Limb (tissue), 2 donors: ENCODE measurements at regions not wholly inside any gene's neighbourhood (a gene's known extent, or its start where the extent isn't known, plus 50 kb on each side); places are given as distances from the start of the nearest gene placed in this dataset.
"Not testable (repeated sequence)": the region's sequence is repeated elsewhere in the genome, so short reads cannot be mapped to it uniquely, and the experiment has no call there.

Source experiments
- DNase-seq, 2 donors: peaks; one replicate each; pipeline ENCODE4 v3.0.0-alpha.2; 2016; ENCODE audit errors: extremely low spot score in 2 of 2

GRCh38 chr2:147026664-147027295 is 818.0 kb upstream of the ACVR2A start:
- DNase-seq, result no peak

- no peak for DNase-seq
Observed at GRCh38 chr2:147025646-147026585, 818.9 kb upstream of the ACVR2A start.

GRCh38 chr2:147019311-147019710 is 825.5 kb upstream of the ACVR2A start:
- DNase-seq, result no peak

GRCh38 chr2:147017951-147018645 is 826.7 kb upstream of the ACVR2A start:
- no peak for DNase-seq

GRCh38 chr2:147016181-147016580 is 828.6 kb upstream of the ACVR2A start:
- no peak for DNase-seq

GRCh38 chr2:147015591-147015990 is 829.2 kb upstream of the ACVR2A start:
- DNase-seq, result no peak

- no peak for DNase-seq
Observed at GRCh38 chr2:147013696-147014392, 831.0 kb upstream of the ACVR2A start.

- no peak for DNase-seq
Observed at GRCh38 chr2:147008481-147008880, 836.3 kb upstream of the ACVR2A start.

GRCh38 chr2:147006736-147007141 is 838.1 kb upstream of the ACVR2A start:
- DNase-seq, result peak in 1 of 2 donors; percentile 62

- DNase-seq, result no peak
Observed at GRCh38 chr2:147003081-147003480, 841.7 kb upstream of the ACVR2A start.

- no peak for DNase-seq
Observed at GRCh38 chr2:147002256-147002655, 842.6 kb upstream of the ACVR2A start.

GRCh38 chr2:147001061-147001460 is 843.8 kb upstream of the ACVR2A start:
- no peak for DNase-seq

- DNase-seq, result not testable (repeated sequence)
Observed at GRCh38 chr2:147000151-147000550, 844.7 kb upstream of the ACVR2A start.

GRCh38 chr2:146997945-146998344 is 846.9 kb upstream of the ACVR2A start:
- DNase-seq, result no peak

GRCh38 chr2:146997488-146997887 is 847.3 kb upstream of the ACVR2A start:
- no peak for DNase-seq

- DNase-seq, result no peak
Observed at GRCh38 chr2:146994246-146994645, 850.6 kb upstream of the ACVR2A start.

GRCh38 chr2:146992466-146992865 is 852.4 kb upstream of the ACVR2A start:
- DNase-seq, result no peak

- no peak for DNase-seq
Observed at GRCh38 chr2:146992057-146992456, 852.8 kb upstream of the ACVR2A start.

GRCh38 chr2:146990311-146991054 is 854.3 kb upstream of the ACVR2A start:
- DNase-seq, result no peak

- DNase-seq, result no peak
Observed at GRCh38 chr2:146989741-146990140, 855.1 kb upstream of the ACVR2A start.

GRCh38 chr2:146987996-146988395 is 856.8 kb upstream of the ACVR2A start:
- no peak for DNase-seq
